Astrocyte (in vitro differentiated cells and primary cell): ENCODE measurements at regions not wholly inside any gene's neighbourhood (a gene's known extent, or its start where the extent isn't known, plus 50 kb on each side); places are given as distances from the start of the nearest gene placed in this dataset.

Experiments
- EZH2 ChIP-seq: IDR thresholded peaks from 2 replicates; pipeline ENCODE4 v1.6.1; 2012; ENCODE audit warnings: mild to moderate bottlenecking, low read length, inconsistent platforms; ENCODE audit not compliant: insufficient read depth
- TF ChIP-seq, protein P1 (sequence below): IDR thresholded peaks from 2 replicates; pipeline ENCODE4 v1.5.1; 2011; ENCODE audit warnings: low read depth, mild to moderate bottlenecking, inconsistent platforms, low read length, moderate library complexity; ENCODE audit not compliant: insufficient read depth

DNA sequence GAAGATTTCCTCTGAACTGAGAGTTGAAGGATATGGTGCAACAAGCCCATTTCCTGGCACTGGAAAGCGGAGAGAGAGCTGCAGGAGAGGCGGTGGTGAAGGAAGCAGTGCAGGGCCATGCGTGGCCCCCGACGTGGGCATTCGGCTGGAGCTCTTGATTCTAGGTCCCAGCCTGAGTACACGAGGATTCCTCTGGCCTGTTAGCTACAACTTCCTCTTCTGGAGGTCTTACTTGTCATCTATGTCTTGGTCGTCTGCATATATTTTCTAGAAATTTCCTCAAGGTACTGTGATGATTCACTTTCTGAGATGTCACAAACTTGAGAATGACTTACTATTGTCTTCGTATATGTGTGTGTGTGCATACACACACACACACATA is 59.2 kb upstream of the JAZF1 start:
- TF ChIP-seq, protein P1, sequence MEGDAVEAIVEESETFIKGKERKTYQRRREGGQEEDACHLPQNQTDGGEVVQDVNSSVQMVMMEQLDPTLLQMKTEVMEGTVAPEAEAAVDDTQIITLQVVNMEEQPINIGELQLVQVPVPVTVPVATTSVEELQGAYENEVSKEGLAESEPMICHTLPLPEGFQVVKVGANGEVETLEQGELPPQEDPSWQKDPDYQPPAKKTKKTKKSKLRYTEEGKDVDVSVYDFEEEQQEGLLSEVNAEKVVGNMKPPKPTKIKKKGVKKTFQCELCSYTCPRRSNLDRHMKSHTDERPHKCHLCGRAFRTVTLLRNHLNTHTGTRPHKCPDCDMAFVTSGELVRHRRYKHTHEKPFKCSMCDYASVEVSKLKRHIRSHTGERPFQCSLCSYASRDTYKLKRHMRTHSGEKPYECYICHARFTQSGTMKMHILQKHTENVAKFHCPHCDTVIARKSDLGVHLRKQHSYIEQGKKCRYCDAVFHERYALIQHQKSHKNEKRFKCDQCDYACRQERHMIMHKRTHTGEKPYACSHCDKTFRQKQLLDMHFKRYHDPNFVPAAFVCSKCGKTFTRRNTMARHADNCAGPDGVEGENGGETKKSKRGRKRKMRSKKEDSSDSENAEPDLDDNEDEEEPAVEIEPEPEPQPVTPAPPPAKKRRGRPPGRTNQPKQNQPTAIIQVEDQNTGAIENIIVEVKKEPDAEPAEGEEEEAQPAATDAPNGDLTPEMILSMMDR: no peak
- TF ChIP-seq EZH2: no peak
